HT1080 (cell line): ENCODE measurements at regions not wholly inside any gene's neighbourhood (a gene's known extent, or its start where the extent isn't known, plus 50 kb on each side); places are given as distances from the start of the nearest gene placed in this dataset.
"Not testable (repeated sequence)": the region's sequence is repeated elsewhere in the genome, so short reads cannot be mapped to it uniquely, and the experiment has no call there.

Experiments
- DNase-seq: peaks from one replicate; pipeline ENCODE4 v3.0.0-alpha.2; 2015; ENCODE audit warnings: low read depth

GRCh38 chr4:152068866-152069265 is 308.1 kb upstream of the GATB start:
- no peak for DNase-seq

GRCh38 chr4:152065545-152065944 is 304.7 kb upstream of the GATB start:
- peak; percentile 30 for DNase-seq

- DNase-seq = no peak
These were observed 303.9 kb upstream of the GATB start for GRCh38 chr4:152064753-152065152.

GRCh38 chr4:152064282-152064681 is 303.5 kb upstream of the GATB start:
- DNase-seq = no peak

GRCh38 chr4:152063621-152064240 is 302.9 kb upstream of the GATB start:
- no peak for DNase-seq

GRCh38 chr4:152062936-152063620 is 302.3 kb upstream of the GATB start:
- DNase-seq = no peak

GRCh38 chr4:152054731-152055130 is 293.9 kb upstream of the GATB start:
- DNase-seq = no peak

GRCh38 chr4:152052451-152053057 is 291.7 kb upstream of the GATB start:
- no peak for DNase-seq

- DNase-seq = not testable (repeated sequence)
These were observed 290.5 kb upstream of the GATB start for GRCh38 chr4:152051332-152051731.

- DNase-seq = no peak
These were observed 289.3 kb upstream of the GATB start for GRCh38 chr4:152050106-152050505.

GRCh38 chr4:152047451-152047850 is 286.6 kb upstream of the GATB start:
- no peak for DNase-seq

- DNase-seq = no peak
These were observed 285.2 kb upstream of the GATB start for GRCh38 chr4:152045807-152046571.

GRCh38 chr4:152045449-152045806 is 284.6 kb upstream of the GATB start:
- DNase-seq = no peak

- DNase-seq = no peak
These were observed 283.7 kb upstream of the GATB start for GRCh38 chr4:152044331-152045036.

GRCh38 chr4:152041295-152041694 is 280.5 kb upstream of the GATB start:
- no peak for DNase-seq

GRCh38 chr4:152039691-152040090 is 278.9 kb upstream of the GATB start:
- no peak for DNase-seq

GRCh38 chr4:152039023-152039481 is 278.2 kb upstream of the GATB start:
- DNase-seq = peak; percentile 48

- no peak for DNase-seq
These were observed 277.4 kb upstream of the GATB start for GRCh38 chr4:152038238-152038637.

GRCh38 chr4:152037435-152037834 is 276.6 kb upstream of the GATB start:
- DNase-seq = no peak

GRCh38 chr4:152033621-152034020 is 272.8 kb upstream of the GATB start:
- DNase-seq = peak; percentile 16

- DNase-seq = peak; percentile 64
These were observed 271.9 kb upstream of the GATB start for GRCh38 chr4:152032722-152033131.
